Esophagus squamous epithelium (tissue), 5 donors: ENCODE measurements at regions not wholly inside any gene's neighbourhood (a gene's known extent, or its start where the extent isn't known, plus 50 kb on each side); places are given as distances from the start of the nearest gene placed in this dataset.

ENCODE experiments used
- DNase-seq: peaks from one replicate; lab custom pipeline; 2025; lab: John Stamatoyannopoulos, UW
- H3K27ac ChIP-seq, 4 donors: fragments of 200-600 bp; sonication (generic); one replicate each; pipeline ENCODE4 v1.5.1; 2016 to 2019; ENCODE audit warnings: mild to moderate bottlenecking in 1 of 4
- H3K27me3 ChIP-seq, 4 donors: fragments of 200-600 bp; sonication (generic); 1 replicate in 3 of 4; 2 replicates in 1 of 4; pipeline versions ENCODE4 v1.5.1 to v1.6.0; 2017 to 2021; ENCODE audit warnings: antibody characterized with exemption in 1 of 4
- H3K36me3 ChIP-seq, 3 donors: fragments of 200-600 bp; sonication (generic); one replicate each; pipeline ENCODE4 v1.5.1; 2016 to 2019
- H3K4me1 ChIP-seq, 3 donors: fragments of 200-600 bp; sonication (generic); one replicate each; pipeline ENCODE4 v1.5.1; 2017 to 2019
- H3K4me3 ChIP-seq, 4 donors: fragments of 200-600 bp; sonication (generic); 1 replicate in 3 of 4; 2 replicates in 1 of 4; pipeline ENCODE4 v1.5.1; 2016 to 2019; ENCODE audit warnings: mild to moderate bottlenecking in 2 of 4, moderate library complexity in 1 of 4
- H3K9me3 ChIP-seq, 3 donors: fragments of 200-600 bp; sonication (generic); one replicate each; pipeline ENCODE4 v1.5.1; 2016 to 2019
- CTCF ChIP-seq, 6 experiments: fragments of 450-650 bp in 4 of 6; fragments of 200-600 bp in 2 of 6; sonication (generic) in 2 of 6; IDR thresholded peaks; one replicate each; pipeline ENCODE4 v1.5.1; 2016 to 2019; ENCODE audit warnings: antibody characterized with exemption in 6 of 6, mild to moderate bottlenecking in 4 of 6, moderate library complexity in 4 of 6
- POLR2A ChIP-seq, 4 donors: fragments of 450-650 bp; IDR thresholded peaks; one replicate each; pipeline ENCODE4 v1.6.1; 2017; ENCODE audit warnings: antibody characterized with exemption in 4 of 4, mild to moderate bottlenecking in 4 of 4, moderate library complexity in 3 of 4
- WGBS, 2 donors: methylation state at CpG; one replicate each; pipeline ENCODE4 v1.1.5; 2018; 5-methylcytosine and 5-hydroxymethylcytosine counted together
- intact Hi-C: fragments of 100-400 bp; cut with DNase I; formaldehyde crosslinking; loops from one replicate; pipeline ENCODE4 v1.15.0; 2022
- donor health status: DM: yes; HTN: yes; CAD: no.

DNA sequence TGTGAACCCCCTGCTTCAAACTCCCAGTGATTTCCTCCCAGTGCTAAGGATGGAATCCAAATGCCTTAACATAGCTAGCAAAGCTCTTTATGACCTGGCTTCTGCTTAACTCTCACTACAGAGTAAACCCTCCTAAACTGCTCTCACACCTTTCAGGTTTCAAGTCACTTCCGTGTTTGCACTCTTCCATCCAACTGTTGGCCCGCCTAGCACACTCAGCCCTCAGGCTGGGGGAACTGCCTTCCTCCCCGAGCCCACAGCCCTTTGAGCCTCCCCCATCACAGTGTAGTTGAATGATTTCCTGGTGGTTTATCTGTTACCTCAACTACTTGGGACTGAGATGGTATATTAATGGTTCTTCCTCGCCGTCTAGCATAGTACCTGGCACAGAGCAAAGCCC is 342.5 kb downstream of the NPIPA8 start:
- no peaks in the 10 kb centered on the region for H3K4me1 ChIP-seq
- intact Hi-C loops = no loop called here
- H3K27ac ChIP-seq = no peak overlapping the region
- H3K27me3 ChIP-seq = peaks cover 0 to 7% (median 0%) of the 10 kb centered on the region in 4 donors
- no peak for DNase-seq
- TF ChIP-seq POLR2A (IDR thresholded peaks at IDR 0.05) (no peak), CTCF (IDR thresholded peaks at IDR 0.05) (no peak)
- WGBS, 2 donors = 39 to 48% methylated on average over 5 of the region's 5 CpGs
- H3K4me3 ChIP-seq = no peak overlapping the region
- H3K36me3 ChIP-seq = no peaks in the 10 kb centered on the region
- H3K9me3 ChIP-seq = no peaks in the 10 kb centered on the region

DNA sequence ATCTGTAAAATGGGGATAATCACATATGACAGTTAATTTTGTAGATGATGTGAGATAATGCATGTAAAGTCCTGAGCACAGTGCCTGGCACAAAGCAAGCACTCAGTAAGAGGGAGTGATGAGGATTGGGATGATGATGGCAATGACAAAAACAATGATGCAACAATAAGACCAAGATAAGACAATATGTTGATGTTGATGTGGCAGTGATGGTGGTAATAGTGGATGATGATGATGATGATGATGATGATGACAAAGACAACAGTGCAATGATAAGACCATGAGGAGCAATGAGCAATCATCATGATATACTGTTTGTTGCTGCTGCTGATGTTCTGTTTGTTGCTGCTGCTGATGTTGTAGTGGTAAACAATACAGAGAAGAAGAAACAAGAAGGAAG is 344.1 kb downstream of the NPIPA8 start:
- Histone ChIP-seq H3K27me3 (peaks cover 0 to 7% (median 0%) of the 10 kb centered on the region in 4 donors), H3K4me3 (no peak overlapping the region), H3K4me1 (no peaks in the 10 kb centered on the region), H3K27ac (no peak overlapping the region), H3K36me3 (no peaks in the 10 kb centered on the region), H3K9me3 (no peaks in the 10 kb centered on the region)
- intact Hi-C loops = no loop called here
- DNase-seq = no peak
- no peak for TF ChIP-seq CTCF (IDR thresholded peaks at IDR 0.05)
- no peak for TF ChIP-seq POLR2A (IDR thresholded peaks at IDR 0.05)

DNA sequence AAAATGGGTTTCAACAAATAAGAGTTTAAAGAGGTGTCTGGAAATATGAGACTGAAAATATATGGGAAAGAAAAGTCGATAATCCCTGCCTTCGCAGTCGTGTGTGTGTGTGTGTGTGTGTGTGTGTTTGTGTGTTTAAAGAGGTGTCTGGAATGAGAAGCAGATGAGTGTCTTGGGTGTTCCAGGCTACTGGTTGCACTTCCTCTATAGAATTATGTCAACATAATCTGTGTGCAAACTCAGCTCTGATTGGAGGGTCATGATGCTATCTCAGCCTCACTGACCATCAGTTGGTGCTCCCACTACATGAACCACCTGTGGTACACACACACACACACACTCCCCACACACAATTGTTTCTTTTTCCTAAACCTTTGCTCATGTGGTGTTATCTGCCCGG is 347.3 kb downstream of the NPIPA8 start:
- no peaks in the 10 kb centered on the region for H3K9me3 ChIP-seq
- no peaks in the 10 kb centered on the region for H3K4me1 ChIP-seq
- intact Hi-C loops = no loop called here
- WGBS, 2 donors = 43 to 68% methylated on average over 4 of the region's 4 CpGs
- peaks cover 0 to 6% (median 0%) of the 10 kb centered on the region in 4 donors for H3K27me3 ChIP-seq
- no peak overlapping the region for H3K27ac ChIP-seq
- TF ChIP-seq CTCF (IDR thresholded peaks at IDR 0.05) (no peak), POLR2A (IDR thresholded peaks at IDR 0.05) (no peak)
- no peak overlapping the region for H3K4me3 ChIP-seq
- no peaks in the 10 kb centered on the region for H3K36me3 ChIP-seq
- no peak for DNase-seq

GRCh38 chr16:17988839-17989238 is 347.7 kb downstream of the NPIPA8 start:
- TF ChIP-seq POLR2A (IDR thresholded peaks at IDR 0.05) (no peak), CTCF (IDR thresholded peaks at IDR 0.05) (no peak)
- H3K27me3 ChIP-seq = peaks cover 0 to 3% (median 0%) of the 10 kb centered on the region in 4 donors
- H3K4me3 ChIP-seq = no peak overlapping the region
- DNase-seq = no peak
- H3K27ac ChIP-seq = no peak overlapping the region
- H3K4me1 ChIP-seq = no peaks in the 10 kb centered on the region
- no peaks in the 10 kb centered on the region for H3K36me3 ChIP-seq
- intact Hi-C loops = no loop called here
- no peaks in the 10 kb centered on the region for H3K9me3 ChIP-seq
- WGBS, 2 donors = 64 to 65% methylated on average over 3 of the region's 3 CpGs

GRCh38 chr16:17986991-17987390 is 349.5 kb downstream of the NPIPA8 start:
- no peak overlapping the region for H3K27ac ChIP-seq
- no peaks in the 10 kb centered on the region for H3K9me3 ChIP-seq
- no peaks in the 10 kb centered on the region for H3K27me3 ChIP-seq
- no peak for TF ChIP-seq CTCF (IDR thresholded peaks at IDR 0.05)
- TF ChIP-seq POLR2A (IDR thresholded peaks at IDR 0.05) = no peak
- no peak overlapping the region for H3K4me3 ChIP-seq
- intact Hi-C loops = no loop called here
- no peaks in the 10 kb centered on the region for H3K36me3 ChIP-seq
- DNase-seq = no peak
- WGBS, 2 donors = 69 to 81% methylated on average over 5 of the region's 5 CpGs
- no peaks in the 10 kb centered on the region for H3K4me1 ChIP-seq
